ENCODE measurements at regions not wholly inside any gene's neighbourhood (a gene's known extent, or its start where the extent isn't known, plus 50 kb on each side); places are given as distances from the start of the nearest gene placed in this dataset.

DNA sequence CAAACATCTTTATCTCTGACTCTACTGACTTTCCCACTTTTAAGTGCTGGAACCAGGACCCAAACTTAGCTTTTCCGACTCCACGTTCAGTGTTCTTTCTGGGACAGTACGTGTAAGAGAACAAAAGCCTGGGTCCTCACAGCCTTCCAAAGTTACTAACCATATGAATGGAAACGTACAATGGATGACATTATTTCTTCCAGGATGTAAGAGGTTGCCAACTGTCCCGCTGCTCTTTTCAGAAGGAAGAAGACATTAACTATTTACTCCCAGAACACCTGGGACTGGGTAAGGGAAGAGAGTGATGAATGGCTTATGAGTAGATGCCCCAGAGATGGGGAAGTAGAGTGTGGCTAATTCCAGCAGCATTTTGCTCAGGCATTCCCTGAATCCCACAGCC is 114.7 kb downstream of the TRAPPC11 start:
- no peak for DNase-seq
- H3K27me3 ChIP-seq (ENCODE audit: low read depth): no peaks in the 10 kb centered on the region
- H3K4me1 ChIP-seq: no peaks in the 10 kb centered on the region
- intact Hi-C loops (cut with DNase I): no loop called here
- no peak for TF ChIP-seq CTCF (IDR thresholded peaks at IDR 0.05)
- H3K27ac ChIP-seq: no peak overlapping the region
- no peaks in the 10 kb centered on the region for H3K36me3 ChIP-seq
- H3K9me3 ChIP-seq: no peaks in the 10 kb centered on the region
- no peak for ATAC-seq
- no peak overlapping the region for H3K4me3 ChIP-seq

GRCh38 chr4:183783306-183783705 is 121.8 kb upstream of the STOX2 start:
- DNase-seq (no peak), ATAC-seq (no peak)
- H3K27ac ChIP-seq: no peak overlapping the region
- no peaks in the 10 kb centered on the region for H3K9me3 ChIP-seq
- no peaks in the 10 kb centered on the region for H3K27me3 ChIP-seq (ENCODE audit: low read depth)
- no peak overlapping the region for H3K4me3 ChIP-seq
- TF ChIP-seq CTCF (IDR thresholded peaks at IDR 0.05): no peak
- no peaks in the 10 kb centered on the region for H3K36me3 ChIP-seq
- intact Hi-C loops (cut with DNase I): no loop called here
- peaks cover 6% of the 10 kb centered on the region for H3K4me1 ChIP-seq

- DNase-seq: no peak
- intact Hi-C loops (cut with DNase I): no loop called here
- Histone ChIP-seq H3K36me3 (no peaks in the 10 kb centered on the region), H3K27me3 (ENCODE audit: low read depth) (no peaks in the 10 kb centered on the region), H3K9me3 (no peaks in the 10 kb centered on the region), H3K4me1 (peaks cover 6% of the 10 kb centered on the region), H3K27ac (no peak overlapping the region), H3K4me3 (no peak overlapping the region)
- no peak for TF ChIP-seq CTCF (IDR thresholded peaks at IDR 0.05)
- ATAC-seq: peak; percentile 88 to 92
Measured at GRCh38 chr4:183783991-183784553, 121.0 kb upstream of the STOX2 start.

DNA sequence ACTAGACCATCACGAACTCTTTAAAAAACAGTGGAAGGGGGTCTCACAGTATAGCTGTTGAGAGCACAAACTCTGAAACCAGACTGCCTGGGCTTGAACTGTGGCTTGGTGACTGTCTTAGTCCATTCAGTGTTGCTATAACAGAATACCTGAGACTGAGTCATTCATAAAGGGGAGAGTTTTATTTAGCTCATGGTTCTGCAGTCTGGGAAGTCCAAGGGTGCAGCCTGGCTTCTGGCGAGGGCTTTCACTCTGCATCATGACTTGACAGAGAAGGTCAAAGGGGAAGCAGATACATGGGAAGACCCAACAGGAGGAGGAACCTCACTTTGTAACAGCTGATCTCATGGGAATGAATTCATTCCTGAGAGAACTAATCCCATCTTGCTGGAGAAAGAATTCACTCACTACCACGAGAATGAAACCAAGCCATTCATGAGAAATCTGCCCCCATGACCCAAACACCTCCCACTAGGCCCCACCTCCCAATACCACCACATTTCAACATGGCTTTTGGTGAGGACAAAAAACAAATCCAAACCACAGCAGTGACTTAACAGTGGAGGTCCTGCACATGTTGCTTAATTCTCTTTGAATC is 116.7 kb upstream of the STOX2 start:
- ATAC-seq (no peak), DNase-seq (no peak)
- H3K36me3 ChIP-seq: no peaks in the 10 kb centered on the region
- intact Hi-C loops (cut with DNase I): no loop called here
- H3K9me3 ChIP-seq: peaks cover 5% of the 10 kb centered on the region
- H3K4me1 ChIP-seq: peaks cover 6% of the 10 kb centered on the region
- no peaks in the 10 kb centered on the region for H3K27me3 ChIP-seq (ENCODE audit: low read depth)
- no peak for TF ChIP-seq CTCF (IDR thresholded peaks at IDR 0.05)
- H3K4me3 ChIP-seq: no peak overlapping the region
- no peak overlapping the region for H3K27ac ChIP-seq

GRCh38 chr4:183789657-183790056 is 115.5 kb upstream of the STOX2 start:
- DNase-seq: no peak
- Histone ChIP-seq H3K27me3 (ENCODE audit: low read depth) (no peaks in the 10 kb centered on the region), H3K9me3 (peaks cover 7% of the 10 kb centered on the region), H3K36me3 (no peaks in the 10 kb centered on the region), H3K4me3 (no peak overlapping the region), H3K27ac (no peak overlapping the region), H3K4me1 (peaks cover 2% of the 10 kb centered on the region)
- ATAC-seq: no peak
- no peak for TF ChIP-seq CTCF (IDR thresholded peaks at IDR 0.05)
- intact Hi-C loops (cut with DNase I): no loop called here

Data from lower lobe of right lung (tissue), 2 donors.